Mucosa of descending colon (tissue), 3 donors: ENCODE measurements at regions not wholly inside any gene's neighbourhood (a gene's known extent, or its start where the extent isn't known, plus 50 kb on each side); places are given as distances from the start of the nearest gene placed in this dataset.

Experiments
- ATAC-seq: fragments of 200-7000 bp; cut with Tn5 transposase; one replicate; pipeline ENCODE4 v1.9.1; 2020; ENCODE audit warnings: mild to moderate bottlenecking, moderate library complexity
- DNase-seq, 3 donors: peaks; one replicate each; pipeline ENCODE4 v3.0.0-alpha.2; 2020
- H3K36me3 ChIP-seq: fragments of 200-600 bp; one replicate; pipeline ENCODE4 v1.8.0; 2021; ENCODE audit warnings: low read depth, mild to moderate bottlenecking
- H3K4me1 ChIP-seq: fragments of 200-600 bp; one replicate; pipeline ENCODE4 v1.8.0; 2021; ENCODE audit warnings: low read depth, mild to moderate bottlenecking
- H3K4me3 ChIP-seq: fragments of 200-600 bp; one replicate; pipeline ENCODE4 v1.8.0; 2021; ENCODE audit warnings: mild to moderate bottlenecking
- H3K9me3 ChIP-seq: fragments of 200-600 bp; one replicate; pipeline ENCODE4 v1.8.0; 2021; ENCODE audit warnings: mild to moderate bottlenecking
- CTCF ChIP-seq: fragments of 200-600 bp; IDR thresholded peaks from one replicate; pipeline ENCODE4 v1.8.0; 2022; ENCODE audit warnings: antibody characterized with exemption, mild to moderate bottlenecking
- intact Hi-C, 2 donors: fragments of 100-400 bp; cut with DNase I in 1 of 2; cut with micrococcal nuclease in 1 of 2; formaldehyde crosslinking; loops; one replicate each; pipeline versions ENCODE4 v1.11.0 to v1.11.1; 2022; cut with DNase I, micrococcal nuclease
- donor health status: DM: no; HTN: no; CAD: no; lungs with moderate emphysema.
- donor health status: DM: no; HTN: no; CAD: no.
- donor health status: DM: no; HTN: yes; CAD: no.

- Histone ChIP-seq H3K9me3 (no peaks in the 10 kb centered on the region), H3K4me3 (no peak overlapping the region), H3K4me1 (no peaks in the 10 kb centered on the region), H3K36me3 (no peaks in the 10 kb centered on the region)
- intact Hi-C loops = no loop called here
- ATAC-seq = no peak
- no peak for TF ChIP-seq CTCF
- peak in 1 of 3 donors; percentile 25 for DNase-seq
Measured at GRCh38 chr13:33611121-33611805, 206.7 kb upstream of the RFC3 start.

- H3K36me3 ChIP-seq = no peaks in the 10 kb centered on the region
- H3K4me1 ChIP-seq = no peaks in the 10 kb centered on the region
- intact Hi-C loops = no loop called here
- H3K4me3 ChIP-seq = no peak overlapping the region
- no peak for TF ChIP-seq CTCF
- DNase-seq (no peak), ATAC-seq (no peak)
- no peaks in the 10 kb centered on the region for H3K9me3 ChIP-seq
Measured at GRCh38 chr13:33612641-33613638, 205.0 kb upstream of the RFC3 start.

GRCh38 chr13:33615436-33615835 lies 202.5 kb upstream of the RFC3 start:
- no peak for DNase-seq
- ATAC-seq = no peak
- intact Hi-C loops = no loop called here
- TF ChIP-seq CTCF = no peak
- Histone ChIP-seq H3K4me1 (no peaks in the 10 kb centered on the region), H3K9me3 (no peaks in the 10 kb centered on the region), H3K4me3 (no peak overlapping the region), H3K36me3 (no peaks in the 10 kb centered on the region)

GRCh38 chr13:33616130-33616529 lies 201.8 kb upstream of the RFC3 start:
- H3K4me1 ChIP-seq = no peaks in the 10 kb centered on the region
- intact Hi-C loops = no loop called here
- ATAC-seq = no peak
- DNase-seq = no peak
- no peak overlapping the region for H3K4me3 ChIP-seq
- TF ChIP-seq CTCF = no peak
- no peaks in the 10 kb centered on the region for H3K36me3 ChIP-seq
- H3K9me3 ChIP-seq = no peaks in the 10 kb centered on the region

GRCh38 chr13:33617055-33617454 lies 200.9 kb upstream of the RFC3 start:
- no peaks in the 10 kb centered on the region for H3K36me3 ChIP-seq
- no peak for DNase-seq
- intact Hi-C loops = no loop called here
- no peaks in the 10 kb centered on the region for H3K4me1 ChIP-seq
- no peak overlapping the region for H3K4me3 ChIP-seq
- ATAC-seq = no peak
- no peak for TF ChIP-seq CTCF
- no peaks in the 10 kb centered on the region for H3K9me3 ChIP-seq
